ENCODE measurements at regions not wholly inside any gene's neighbourhood (a gene's known extent, or its start where the extent isn't known, plus 50 kb on each side); places are given as distances from the start of the nearest gene placed in this dataset.
A peak's percentile ranks its signal among the peaks of the same experiment; 100 is the strongest.
"Not testable (repeated sequence)": the region's sequence is repeated elsewhere in the genome, so short reads cannot be mapped to it uniquely, and the experiment has no call there.

DNA sequence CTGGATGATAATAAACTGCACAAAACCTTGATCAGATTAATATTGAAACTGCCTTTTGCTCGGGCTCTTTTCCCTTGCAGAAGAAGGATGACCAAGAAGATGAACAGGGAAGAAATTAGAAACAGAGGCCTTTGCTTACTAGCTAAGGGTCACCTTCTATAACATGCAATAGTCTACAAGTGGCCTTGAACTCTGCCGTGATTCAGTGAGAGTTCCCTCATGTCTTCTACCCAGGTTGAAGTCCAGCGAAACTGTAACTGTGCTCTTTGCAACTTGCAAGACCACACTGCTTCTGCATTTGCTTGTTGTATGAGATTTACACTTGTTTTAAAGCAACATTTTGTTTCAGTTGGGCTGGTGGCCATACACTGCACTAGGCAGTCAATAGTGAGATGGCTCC, 108.4 kb downstream of the IGLL1 start:
- intact Hi-C loops (cut with DNase I) = no loop called here
- Histone ChIP-seq H3K36me3 (no peaks in the 10 kb centered on the region), H3K27ac (no peak overlapping the region), H3K4me3 (no peak overlapping the region), H3K9me3 (no peaks in the 10 kb centered on the region), H3K4me1 (no peaks in the 10 kb centered on the region), H3K27me3 (no peaks in the 10 kb centered on the region)
- ATAC-seq (no peak), DNase-seq (no peak)
- TF ChIP-seq, protein P1, sequence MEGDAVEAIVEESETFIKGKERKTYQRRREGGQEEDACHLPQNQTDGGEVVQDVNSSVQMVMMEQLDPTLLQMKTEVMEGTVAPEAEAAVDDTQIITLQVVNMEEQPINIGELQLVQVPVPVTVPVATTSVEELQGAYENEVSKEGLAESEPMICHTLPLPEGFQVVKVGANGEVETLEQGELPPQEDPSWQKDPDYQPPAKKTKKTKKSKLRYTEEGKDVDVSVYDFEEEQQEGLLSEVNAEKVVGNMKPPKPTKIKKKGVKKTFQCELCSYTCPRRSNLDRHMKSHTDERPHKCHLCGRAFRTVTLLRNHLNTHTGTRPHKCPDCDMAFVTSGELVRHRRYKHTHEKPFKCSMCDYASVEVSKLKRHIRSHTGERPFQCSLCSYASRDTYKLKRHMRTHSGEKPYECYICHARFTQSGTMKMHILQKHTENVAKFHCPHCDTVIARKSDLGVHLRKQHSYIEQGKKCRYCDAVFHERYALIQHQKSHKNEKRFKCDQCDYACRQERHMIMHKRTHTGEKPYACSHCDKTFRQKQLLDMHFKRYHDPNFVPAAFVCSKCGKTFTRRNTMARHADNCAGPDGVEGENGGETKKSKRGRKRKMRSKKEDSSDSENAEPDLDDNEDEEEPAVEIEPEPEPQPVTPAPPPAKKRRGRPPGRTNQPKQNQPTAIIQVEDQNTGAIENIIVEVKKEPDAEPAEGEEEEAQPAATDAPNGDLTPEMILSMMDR (IDR thresholded peaks at IDR 0.05) = no peak

DNA sequence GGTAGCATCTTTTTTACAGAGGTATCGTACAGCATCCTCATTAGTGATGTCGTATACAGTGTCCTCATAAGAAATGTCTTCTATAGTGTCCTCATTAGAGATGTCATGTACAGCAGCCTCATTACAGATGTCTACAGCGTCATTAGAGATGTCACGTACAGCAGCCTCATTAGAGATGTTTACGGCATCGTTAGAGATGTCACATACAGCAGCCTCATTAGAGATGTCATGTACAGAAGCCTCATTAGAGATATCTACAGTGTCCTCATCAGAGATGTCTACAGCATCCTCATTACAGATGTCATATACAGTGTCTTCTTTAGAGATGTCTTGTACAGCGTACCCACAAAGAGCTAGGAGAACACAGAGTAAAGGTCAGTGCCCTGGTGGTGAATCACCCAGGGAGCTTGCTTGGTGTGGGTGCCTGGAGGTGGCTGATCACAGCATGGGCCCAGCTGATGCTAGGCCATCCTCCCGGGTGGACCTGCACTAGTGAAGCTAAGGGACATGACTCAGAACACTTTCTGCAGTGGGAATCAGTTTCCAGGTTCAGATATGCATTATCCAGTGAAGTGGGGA, 109.2 kb downstream of the IGLL1 start:
- no peaks in the 10 kb centered on the region for H3K36me3 ChIP-seq
- intact Hi-C loops (cut with DNase I) = no loop called here
- no peaks in the 10 kb centered on the region for H3K27me3 ChIP-seq
- no peaks in the 10 kb centered on the region for H3K4me1 ChIP-seq
- TF ChIP-seq, protein P1 (IDR thresholded peaks at IDR 0.05) = no peak
- no peaks in the 10 kb centered on the region for H3K9me3 ChIP-seq
- DNase-seq (no peak), ATAC-seq (no peak)
- no peak overlapping the region for H3K27ac ChIP-seq
- H3K4me3 ChIP-seq = no peak overlapping the region

DNA sequence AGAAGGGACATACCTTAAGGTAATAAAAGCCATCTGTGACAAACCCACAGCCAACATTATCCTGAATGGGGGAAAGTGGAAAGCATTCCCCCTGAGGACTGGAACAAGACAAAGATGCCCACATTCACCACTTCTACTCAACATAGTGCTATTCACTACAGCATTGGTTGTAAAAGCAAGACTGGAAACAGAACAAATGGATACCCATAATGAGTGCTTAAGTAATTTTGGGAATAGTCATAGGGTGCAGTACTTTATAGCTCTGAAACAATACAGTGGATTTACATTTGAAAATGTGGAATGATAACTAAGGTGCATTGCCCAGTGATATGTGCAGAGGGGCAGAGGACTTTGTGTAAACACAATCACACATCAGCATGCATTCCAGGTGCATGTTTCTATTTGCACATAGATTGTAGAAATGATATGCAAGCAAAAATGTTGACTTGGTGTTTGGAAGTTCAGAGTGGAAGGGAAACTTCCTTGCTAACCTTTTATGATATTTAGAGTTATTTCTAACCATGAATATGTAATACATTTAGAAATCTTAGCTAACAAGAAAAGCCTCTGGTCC, 112.3 kb downstream of the IGLL1 start:
- Histone ChIP-seq H3K4me1 (no peaks in the 10 kb centered on the region), H3K27ac (no peak overlapping the region), H3K4me3 (no peak overlapping the region), H3K9me3 (no peaks in the 10 kb centered on the region), H3K36me3 (no peaks in the 10 kb centered on the region), H3K27me3 (no peaks in the 10 kb centered on the region)
- intact Hi-C loops (cut with DNase I) = no loop called here
- TF ChIP-seq, protein P1 (IDR thresholded peaks at IDR 0.05) = no peak
- DNase-seq = no peak
- ATAC-seq = no peak

DNA sequence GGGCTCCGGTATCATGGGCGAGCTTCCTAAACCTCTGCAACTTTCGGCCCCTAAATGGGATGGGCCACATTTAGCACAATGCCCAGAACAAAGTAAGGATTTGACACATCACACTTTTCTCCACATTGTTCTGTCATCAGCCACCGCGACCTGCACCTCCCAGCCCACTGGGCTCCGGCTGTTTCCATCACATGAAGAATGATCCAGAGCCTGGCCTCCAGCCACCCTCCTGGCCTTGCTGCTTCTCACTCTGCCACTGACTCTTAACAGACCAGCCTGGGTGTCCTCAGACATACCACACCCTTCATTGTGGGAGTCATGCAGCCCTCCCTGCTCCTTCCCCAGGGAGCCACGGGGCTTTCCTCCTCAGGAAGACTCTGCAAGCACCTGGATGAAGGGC, 113.7 kb downstream of the IGLL1 start:
- Histone ChIP-seq H3K27me3 (no peaks in the 10 kb centered on the region), H3K27ac (no peak overlapping the region), H3K4me3 (no peak overlapping the region), H3K36me3 (no peaks in the 10 kb centered on the region), H3K4me1 (no peaks in the 10 kb centered on the region), H3K9me3 (no peaks in the 10 kb centered on the region)
- TF ChIP-seq, protein P1 (IDR thresholded peaks at IDR 0.05) = no peak
- DNase-seq (no peak), ATAC-seq (no peak)
- intact Hi-C loops (cut with DNase I) = no loop called here

DNA sequence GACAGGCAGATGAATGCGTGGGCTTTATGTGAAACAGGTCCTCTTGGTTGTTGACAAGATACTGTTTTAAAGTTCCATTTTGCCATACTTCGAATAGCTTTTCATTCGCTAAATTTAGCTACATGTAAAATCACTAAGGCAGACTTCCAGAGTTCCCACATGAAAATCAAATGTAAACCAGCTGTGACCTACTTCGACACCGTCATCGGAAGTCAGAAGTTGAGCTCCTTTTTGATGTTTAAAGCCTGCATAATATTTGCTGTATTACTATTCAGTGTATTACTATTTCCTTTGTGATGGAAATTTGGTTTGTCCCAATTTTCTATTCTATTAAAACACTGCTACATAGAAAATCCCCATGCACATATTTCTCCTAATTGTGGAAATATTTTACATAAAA, 115.3 kb downstream of the IGLL1 start:
- H3K4me3 ChIP-seq; ATAC-seq; H3K36me3 ChIP-seq; H3K27ac ChIP-seq; intact Hi-C loops (cut with DNase I); H3K27me3 ChIP-seq; H3K4me1 ChIP-seq; H3K9me3 ChIP-seq: not testable (repeated sequence)
- DNase-seq = peak in 1 of 4 donors; percentile 14

DNA sequence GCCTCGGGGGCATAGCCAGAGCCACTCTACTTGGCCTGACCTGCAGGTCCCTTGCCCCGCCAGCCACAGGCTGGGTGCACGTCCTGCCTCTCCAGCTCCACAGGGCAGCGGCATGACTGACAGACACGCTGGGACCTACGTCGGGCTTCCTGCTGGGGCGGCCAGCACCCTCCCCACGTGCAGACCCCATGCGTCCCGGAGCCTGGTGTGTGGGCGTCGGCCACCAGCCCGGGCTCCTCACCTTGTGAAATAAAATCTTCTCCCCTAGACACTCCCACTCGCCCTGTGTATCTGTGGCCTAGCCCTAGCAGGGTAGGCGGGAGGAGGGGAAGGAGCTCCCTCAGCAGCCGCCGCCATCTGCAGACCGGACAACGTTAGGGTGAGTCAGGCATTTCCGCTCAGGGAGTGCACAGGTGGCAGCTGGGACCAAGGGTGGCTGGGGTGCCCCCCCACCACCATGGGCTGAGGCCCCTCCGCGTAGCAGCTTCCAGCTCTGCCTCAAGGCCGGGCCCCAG, 119.5 kb downstream of the IGLL1 start:
- H3K27ac ChIP-seq; intact Hi-C loops (cut with DNase I); H3K9me3 ChIP-seq; H3K36me3 ChIP-seq; ATAC-seq; H3K4me1 ChIP-seq; H3K4me3 ChIP-seq: not testable (repeated sequence)
- peaks cover 0 to 27% of the 10 kb centered on the region in 2 donors for H3K27me3 ChIP-seq
- peak in 1 of 4 donors; percentile 62 for DNase-seq

DNA sequence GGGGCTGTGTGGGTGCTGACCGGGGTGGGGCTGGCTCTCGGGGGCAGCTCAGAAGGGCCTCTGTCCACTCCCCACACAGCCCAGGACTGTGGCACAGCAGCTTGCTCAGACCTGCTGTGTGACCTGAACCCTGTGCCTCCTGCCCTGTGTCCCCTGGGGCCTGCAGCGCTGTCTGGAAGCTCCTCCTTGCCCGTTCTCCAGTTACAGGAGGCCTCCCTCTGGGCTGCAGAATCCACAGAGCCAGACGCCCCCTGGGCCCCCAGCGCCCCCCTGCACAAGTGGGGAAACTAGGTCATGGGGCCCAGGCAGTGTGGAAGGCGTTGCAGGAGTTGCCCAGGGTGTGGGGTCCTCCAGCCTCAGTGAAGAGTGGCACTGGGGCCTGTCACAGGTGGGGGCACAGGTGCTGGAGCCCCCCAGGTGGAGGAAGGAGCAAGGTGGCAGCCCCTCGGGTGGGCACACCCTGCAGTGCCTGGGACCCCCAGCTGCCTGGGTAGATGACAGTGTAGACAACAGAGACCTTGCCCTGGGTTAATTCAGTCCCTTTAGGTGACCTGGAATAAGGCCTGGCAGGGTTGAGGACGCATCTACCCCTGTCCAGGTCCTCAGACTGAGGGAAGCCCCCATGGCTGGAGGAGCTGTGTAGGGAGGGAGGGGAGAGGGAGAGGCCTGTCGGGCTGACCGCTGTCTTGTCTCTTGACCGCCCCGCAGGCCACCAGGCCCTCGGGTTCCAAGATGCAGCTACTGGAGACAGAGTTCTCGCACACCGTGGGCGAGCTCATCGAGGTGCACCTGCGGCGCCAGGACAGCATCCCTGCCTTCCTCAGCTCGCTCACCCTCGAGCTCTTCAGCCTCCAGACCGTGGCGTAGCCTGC, 120.2 kb downstream of the IGLL1 start:
- H3K4me1 ChIP-seq; intact Hi-C loops (cut with DNase I); H3K9me3 ChIP-seq; H3K27ac ChIP-seq; DNase-seq; H3K36me3 ChIP-seq; ATAC-seq; H3K4me3 ChIP-seq: not testable (repeated sequence)
- peaks cover 0 to 27% of the 10 kb centered on the region in 2 donors for H3K27me3 ChIP-seq
